Kidney epithelial cell (primary cell): ENCODE measurements at regions not wholly inside any gene's neighbourhood (a gene's known extent, or its start where the extent isn't known, plus 50 kb on each side); places are given as distances from the start of the nearest gene placed in this dataset.
A peak's percentile ranks its signal among the peaks of the same experiment; 100 is the strongest.

Experiments
- DNase-seq: peaks from one replicate; pipeline ENCODE4 v3.0.0-alpha.2; 2010; ENCODE audit warnings: low read depth
- H3K27me3 ChIP-seq: 2 replicates; pipeline ENCODE4 v1.6.0; 2011; ENCODE audit warnings: low read length; ENCODE audit not compliant: control insufficient read depth, insufficient read depth
- H3K36me3 ChIP-seq: 2 replicates; pipeline ENCODE4 v1.5.1; 2011; ENCODE audit warnings: low read length; ENCODE audit not compliant: control insufficient read depth, insufficient read depth
- H3K4me3 ChIP-seq: 2 replicates; pipeline ENCODE4 v1.5.1; 2011; ENCODE audit warnings: low read depth, mild to moderate bottlenecking, control low read depth, low read length
- CTCF ChIP-seq: IDR thresholded peaks from 2 replicates; pipeline ENCODE4 v1.5.1; 2011; ENCODE audit warnings: mild to moderate bottlenecking, moderate library complexity, low read length, control low read depth, inconsistent platforms; ENCODE audit not compliant: insufficient read depth, poor library complexity, severe bottlenecking

DNA sequence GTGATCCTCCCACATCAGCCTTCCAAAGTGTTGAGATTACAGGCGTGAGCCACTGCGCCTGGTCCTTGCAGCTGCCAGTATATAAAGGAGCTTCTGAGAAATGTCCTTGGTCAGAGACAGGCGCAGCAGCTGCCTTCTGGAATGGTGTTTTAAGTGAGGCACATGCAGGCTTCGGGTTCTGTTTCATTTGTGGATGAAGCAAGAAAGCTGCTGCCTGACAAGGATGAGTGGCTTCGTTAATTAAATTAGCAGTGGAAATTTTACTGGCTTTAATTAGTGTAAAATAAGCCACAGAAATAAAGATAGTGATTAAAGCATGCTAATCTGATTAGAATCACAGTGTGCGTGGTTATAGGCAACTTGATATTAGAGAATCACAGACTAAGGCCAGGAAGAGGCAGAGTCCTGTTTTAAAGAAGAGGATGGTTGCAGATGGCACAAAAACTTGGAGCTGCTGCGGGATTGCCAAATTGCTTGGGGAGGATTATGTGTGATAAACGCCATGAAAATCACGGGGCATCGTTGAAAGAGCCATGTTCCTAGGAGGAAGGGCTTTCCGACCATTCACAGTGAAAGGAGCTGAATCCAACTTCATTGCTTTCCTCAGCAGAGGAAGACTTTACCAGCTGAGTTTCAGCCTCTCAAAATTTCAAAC is 348.4 kb upstream of the FAT1 start:
- no peaks in the 10 kb centered on the region for H3K27me3 ChIP-seq
- H3K4me3 ChIP-seq: no peak overlapping the region
- no peak for TF ChIP-seq CTCF
- DNase-seq: no peak
- no peaks in the 10 kb centered on the region for H3K36me3 ChIP-seq

- DNase-seq: no peak
- TF ChIP-seq CTCF: no peak
- Histone ChIP-seq H3K4me3 (no peak overlapping the region), H3K36me3 (no peaks in the 10 kb centered on the region), H3K27me3 (no peaks in the 10 kb centered on the region)
Observed at GRCh38 chr4:187073820-187074219, 350.2 kb upstream of the FAT1 start.

DNA sequence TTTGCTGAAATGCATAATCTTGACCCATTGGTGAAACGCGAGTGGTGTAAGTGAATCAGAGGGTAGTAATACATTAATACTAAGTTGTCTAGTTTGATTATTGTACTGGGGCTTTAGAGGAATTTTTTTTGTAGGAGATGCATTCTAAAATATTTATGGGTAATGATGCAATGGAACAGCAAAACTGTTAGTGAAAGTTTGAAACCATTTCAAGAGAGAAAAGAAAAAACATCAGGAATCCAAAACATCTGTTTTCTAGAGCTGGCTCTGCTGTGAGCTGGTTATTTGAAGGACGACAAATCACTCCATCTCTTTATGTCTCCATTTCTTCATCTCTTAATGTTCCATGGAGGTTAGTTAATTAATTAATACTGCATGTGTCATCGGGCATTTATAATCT is 351.9 kb upstream of the FAT1 start:
- no peak overlapping the region for H3K4me3 ChIP-seq
- H3K27me3 ChIP-seq: no peaks in the 10 kb centered on the region
- no peaks in the 10 kb centered on the region for H3K36me3 ChIP-seq
- no peak for TF ChIP-seq CTCF
- no peak for DNase-seq

- no peak for DNase-seq
- Histone ChIP-seq H3K4me3 (no peak overlapping the region), H3K36me3 (no peaks in the 10 kb centered on the region), H3K27me3 (no peaks in the 10 kb centered on the region)
- no peak for TF ChIP-seq CTCF
Observed at GRCh38 chr4:187077744-187078401, 354.2 kb upstream of the FAT1 start.

- no peaks in the 10 kb centered on the region for H3K27me3 ChIP-seq
- no peaks in the 10 kb centered on the region for H3K36me3 ChIP-seq
- no peak for TF ChIP-seq CTCF
- H3K4me3 ChIP-seq: no peak overlapping the region
- peak; percentile 12 for DNase-seq
Observed at GRCh38 chr4:187084701-187085100, 361.0 kb upstream of the FAT1 start.

GRCh38 chr4:187085339-187085738 is 361.7 kb upstream of the FAT1 start:
- H3K27me3 ChIP-seq: no peaks in the 10 kb centered on the region
- no peak overlapping the region for H3K4me3 ChIP-seq
- TF ChIP-seq CTCF: no peak
- no peak for DNase-seq
- H3K36me3 ChIP-seq: no peaks in the 10 kb centered on the region
